Right lobe of liver (tissue), 4 donors: ENCODE measurements at regions not wholly inside any gene's neighbourhood (a gene's known extent, or its start where the extent isn't known, plus 50 kb on each side); places are given as distances from the start of the nearest gene placed in this dataset.

Experiments used
- CTCF ChIP-seq, 4 donors: fragments of 200-600 bp in 3 of 4; fragments of 450-650 bp in 1 of 4; IDR thresholded peaks; one replicate each; pipeline versions ENCODE4 v1.5.1 to v1.8.0; 2016 to 2022; ENCODE audit warnings: antibody characterized with exemption in 4 of 4, mild to moderate bottlenecking in 2 of 4
- POLR2A ChIP-seq: fragments of 450-650 bp; IDR thresholded peaks from one replicate; pipeline ENCODE4 v1.6.1; 2017; ENCODE audit warnings: antibody characterized with exemption, mild to moderate bottlenecking
- donor health status: DM: no; HTN: no; CAD: no.
- donor health status: DM: no; HTN: no; CAD: no.
- donor health status: DM: no; HTN: yes; CAD: no.

- no peak for TF ChIP-seq CTCF (IDR thresholded peaks at IDR 0.05)
- no peak for TF ChIP-seq POLR2A
Measured at GRCh38 chr17:63071797-63072196, 105.8 kb downstream of the TANC2 start.
